SK-N-MC (cell line): ENCODE measurements at regions not wholly inside any gene's neighbourhood (a gene's known extent, or its start where the extent isn't known, plus 50 kb on each side); places are given as distances from the start of the nearest gene placed in this dataset.

Experiments used
- DNase-seq: peaks from one replicate; pipeline ENCODE4 v3.0.0-alpha.2; 2011; ENCODE audit warnings: low read depth, low spot score
- H3K27ac ChIP-seq: fragments of 200-600 bp; sonication (generic); 2 replicates; pipeline ENCODE4 v1.5.1; 2016; ENCODE audit warnings: mixed run types
- H3K36me3 ChIP-seq: fragments of 200-600 bp; sonication (generic); 2 replicates; pipeline ENCODE4 v1.6.1; 2017; ENCODE audit warnings: antibody characterized with exemption, low read length, mixed read lengths; ENCODE audit not compliant: insufficient read depth
- H3K4me3 ChIP-seq: fragments of 200-600 bp; sonication (generic); 2 replicates; pipeline ENCODE4 v1.5.1; 2016
- H3K9ac ChIP-seq: fragments of 200-600 bp; sonication (generic); 2 replicates; pipeline ENCODE4 v1.8.0; 2017; ENCODE audit warnings: mixed run types, mixed read lengths; ENCODE audit not compliant: insufficient read length
- H3K9me3 ChIP-seq: fragments of 200-600 bp; sonication (generic); 2 replicates; pipeline ENCODE4 v1.6.1; 2017; ENCODE audit warnings: low read depth, mild to moderate bottlenecking, antibody characterized with exemption, low read length, moderate library complexity, mixed read lengths
- EZH2 ChIP-seq: fragments of 200-600 bp; sonication (generic); IDR thresholded peaks from one replicate; pipeline ENCODE4 v1.6.1; 2017; ENCODE audit warnings: antibody characterized with exemption
- FOXP2 ChIP-seq: optimal IDR thresholded peaks from 2 replicates; pipeline ENCODE3; 2011; ENCODE audit warnings: mild to moderate bottlenecking, moderate library complexity; ENCODE audit not compliant: insufficient read depth; ENCODE audit errors: extremely low read length, control extremely low read depth
- POLR2AphosphoS5 ChIP-seq: IDR thresholded peaks from 2 replicates; pipeline ENCODE4 v1.6.1; 2012; ENCODE audit warnings: mild to moderate bottlenecking, low read depth, low read length, borderline replicate concordance

- no peak overlapping the region for H3K27ac ChIP-seq
- no peaks in the 10 kb centered on the region for H3K36me3 ChIP-seq
- H3K9me3 ChIP-seq, result no peaks in the 10 kb centered on the region
- TF ChIP-seq FOXP2 (no peak), POLR2AphosphoS5 (no peak), EZH2 (no peak)
- no peak overlapping the region for H3K9ac ChIP-seq
- H3K4me3 ChIP-seq, result no peak overlapping the region
- no peak for DNase-seq
Observed at GRCh38 chr4:16387448-16387847, 161.2 kb upstream of the TAPT1 start.

GRCh38 chr4:16386711-16387320 lies 160.5 kb upstream of the TAPT1 start:
- H3K9ac ChIP-seq, result no peak overlapping the region
- no peak for DNase-seq

GRCh38 chr4:16384576-16384975 lies 158.3 kb upstream of the TAPT1 start:
- DNase-seq, result no peak
- no peaks in the 10 kb centered on the region for H3K9me3 ChIP-seq
- no peak overlapping the region; the same call in none of the 2 replicates for H3K4me3 ChIP-seq
- H3K36me3 ChIP-seq, result no peaks in the 10 kb centered on the region
- TF ChIP-seq EZH2 (no peak), POLR2AphosphoS5 (no peak), FOXP2 (no peak)
- H3K9ac ChIP-seq, result peak overlapping the region; percentile 20
- H3K27ac ChIP-seq, result peak overlapping the region; percentile 99

More at GRCh38 chr4:16386711-16387320, 160.5 kb upstream of the TAPT1 start:
- H3K4me3 ChIP-seq, result no peak overlapping the region
- H3K27ac ChIP-seq, result no peak overlapping the region
- H3K9me3 ChIP-seq, result no peaks in the 10 kb centered on the region
- TF ChIP-seq EZH2 (no peak), POLR2AphosphoS5 (no peak), FOXP2 (no peak)
- H3K36me3 ChIP-seq, result no peaks in the 10 kb centered on the region

GRCh38 chr4:16382571-16382970 lies 156.3 kb upstream of the TAPT1 start:
- Histone ChIP-seq H3K9me3 (no peaks in the 10 kb centered on the region), H3K36me3 (no peaks in the 10 kb centered on the region), H3K9ac (peak overlapping the region; percentile 51), H3K27ac (peak overlapping the region; percentile 99), H3K4me3 (no peak overlapping the region)
- DNase-seq, result peak; percentile 68
- TF ChIP-seq POLR2AphosphoS5 (no peak; the same call in 1 of the 2 replicates), EZH2 (no peak), FOXP2 (no peak)

- Histone ChIP-seq H3K4me3 (no peak overlapping the region), H3K27ac (no peak overlapping the region), H3K9me3 (no peaks in the 10 kb centered on the region), H3K36me3 (no peaks in the 10 kb centered on the region), H3K9ac (no peak overlapping the region)
- TF ChIP-seq POLR2AphosphoS5, result no peak
- no peak for TF ChIP-seq EZH2
- no peak for TF ChIP-seq FOXP2
- DNase-seq, result no peak
Observed at GRCh38 chr4:16377887-16378286, 151.6 kb upstream of the TAPT1 start.

- no peak overlapping the region for H3K27ac ChIP-seq
- DNase-seq, result no peak
- TF ChIP-seq POLR2AphosphoS5 (no peak), FOXP2 (no peak), EZH2 (no peak)
Observed at GRCh38 chr4:16365036-16365569, 138.8 kb upstream of the TAPT1 start.

GRCh38 chr4:16360694-16361262 lies 134.5 kb upstream of the TAPT1 start:
- DNase-seq, result no peak
- Histone ChIP-seq H3K4me3 (no peak overlapping the region), H3K27ac (no peak overlapping the region), H3K9me3 (no peaks in the 10 kb centered on the region), H3K36me3 (no peaks in the 10 kb centered on the region), H3K9ac (no peak overlapping the region)
- no peak for TF ChIP-seq EZH2
- no peak for TF ChIP-seq POLR2AphosphoS5
- no peak for TF ChIP-seq FOXP2

More at GRCh38 chr4:16365036-16365569, 138.8 kb upstream of the TAPT1 start:
- no peaks in the 10 kb centered on the region for H3K36me3 ChIP-seq
- no peak overlapping the region for H3K9ac ChIP-seq
- no peaks in the 10 kb centered on the region for H3K9me3 ChIP-seq
- H3K4me3 ChIP-seq, result no peak overlapping the region

- H3K27ac ChIP-seq, result no peak overlapping the region
Observed at GRCh38 chr4:16353165-16353564, 126.9 kb upstream of the TAPT1 start.

More at GRCh38 chr4:16353165-16353564, 126.9 kb upstream of the TAPT1 start:
- no peaks in the 10 kb centered on the region for H3K36me3 ChIP-seq
- DNase-seq, result no peak
- no peak overlapping the region for H3K9ac ChIP-seq
- H3K9me3 ChIP-seq, result no peaks in the 10 kb centered on the region
- TF ChIP-seq FOXP2 (no peak), POLR2AphosphoS5 (no peak), EZH2 (no peak)
- H3K4me3 ChIP-seq, result no peak overlapping the region
